ENCODE measurements at regions not wholly inside any gene's neighbourhood (a gene's known extent, or its start where the extent isn't known, plus 50 kb on each side); places are given as distances from the start of the nearest gene placed in this dataset.

GRCh38 chr2:198494931-198495330 is 690.5 kb downstream of the PLCL1 start:
- TF ChIP-seq EGR1 (IDR thresholded peaks at IDR 0.05) (no peak), RAD21 (IDR thresholded peaks at IDR 0.05; ENCODE audit: low read depth) (no peak), MAX (IDR thresholded peaks at IDR 0.05) (no peak), NFIC (IDR thresholded peaks at IDR 0.05) (no peak), USF1 (IDR thresholded peaks at IDR 0.05) (no peak), TCF12 (IDR thresholded peaks at IDR 0.05; ENCODE audit: low read depth) (no peak), CREB1 (IDR thresholded peaks at IDR 0.05; ENCODE audit: low read depth) (no peak), FOXM1 (IDR thresholded peaks at IDR 0.05; ENCODE audit: borderline replicate concordance, low read depth) (no peak), TAF1 (IDR thresholded peaks at IDR 0.05; ENCODE audit: low read depth) (no peak), TEAD4 (IDR thresholded peaks at IDR 0.05) (no peak)
- TF ChIP-seq, protein P1, sequence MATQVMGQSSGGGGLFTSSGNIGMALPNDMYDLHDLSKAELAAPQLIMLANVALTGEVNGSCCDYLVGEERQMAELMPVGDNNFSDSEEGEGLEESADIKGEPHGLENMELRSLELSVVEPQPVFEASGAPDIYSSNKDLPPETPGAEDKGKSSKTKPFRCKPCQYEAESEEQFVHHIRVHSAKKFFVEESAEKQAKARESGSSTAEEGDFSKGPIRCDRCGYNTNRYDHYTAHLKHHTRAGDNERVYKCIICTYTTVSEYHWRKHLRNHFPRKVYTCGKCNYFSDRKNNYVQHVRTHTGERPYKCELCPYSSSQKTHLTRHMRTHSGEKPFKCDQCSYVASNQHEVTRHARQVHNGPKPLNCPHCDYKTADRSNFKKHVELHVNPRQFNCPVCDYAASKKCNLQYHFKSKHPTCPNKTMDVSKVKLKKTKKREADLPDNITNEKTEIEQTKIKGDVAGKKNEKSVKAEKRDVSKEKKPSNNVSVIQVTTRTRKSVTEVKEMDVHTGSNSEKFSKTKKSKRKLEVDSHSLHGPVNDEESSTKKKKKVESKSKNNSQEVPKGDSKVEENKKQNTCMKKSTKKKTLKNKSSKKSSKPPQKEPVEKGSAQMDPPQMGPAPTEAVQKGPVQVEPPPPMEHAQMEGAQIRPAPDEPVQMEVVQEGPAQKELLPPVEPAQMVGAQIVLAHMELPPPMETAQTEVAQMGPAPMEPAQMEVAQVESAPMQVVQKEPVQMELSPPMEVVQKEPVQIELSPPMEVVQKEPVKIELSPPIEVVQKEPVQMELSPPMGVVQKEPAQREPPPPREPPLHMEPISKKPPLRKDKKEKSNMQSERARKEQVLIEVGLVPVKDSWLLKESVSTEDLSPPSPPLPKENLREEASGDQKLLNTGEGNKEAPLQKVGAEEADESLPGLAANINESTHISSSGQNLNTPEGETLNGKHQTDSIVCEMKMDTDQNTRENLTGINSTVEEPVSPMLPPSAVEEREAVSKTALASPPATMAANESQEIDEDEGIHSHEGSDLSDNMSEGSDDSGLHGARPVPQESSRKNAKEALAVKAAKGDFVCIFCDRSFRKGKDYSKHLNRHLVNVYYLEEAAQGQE (IDR thresholded peaks at IDR 0.05; ENCODE audit: low read depth), result no peak

- TF ChIP-seq FOXM1 (IDR thresholded peaks at IDR 0.05; ENCODE audit: borderline replicate concordance, low read depth) (no peak), EGR1 (IDR thresholded peaks at IDR 0.05) (no peak), TCF12 (IDR thresholded peaks at IDR 0.05; ENCODE audit: low read depth) (no peak), CEBPB (IDR thresholded peaks at IDR 0.05) (no peak), EP300 (IDR thresholded peaks at IDR 0.05; ENCODE audit: borderline replicate concordance) (no peak), CREB1 (IDR thresholded peaks at IDR 0.05; ENCODE audit: low read depth) (no peak), NFIC (IDR thresholded peaks at IDR 0.05) (no peak), ZBTB7A (IDR thresholded peaks at IDR 0.05; ENCODE audit: low read depth) (no peak), MAX (IDR thresholded peaks at IDR 0.05) (no peak), YY1 (IDR thresholded peaks at IDR 0.05; ENCODE audit: low read depth) (no peak), USF1 (IDR thresholded peaks at IDR 0.05) (no peak), TEAD4 (IDR thresholded peaks at IDR 0.05) (no peak)
These were observed 686.4 kb downstream of the PLCL1 start for GRCh38 chr2:198490748-198491147.

DNA sequence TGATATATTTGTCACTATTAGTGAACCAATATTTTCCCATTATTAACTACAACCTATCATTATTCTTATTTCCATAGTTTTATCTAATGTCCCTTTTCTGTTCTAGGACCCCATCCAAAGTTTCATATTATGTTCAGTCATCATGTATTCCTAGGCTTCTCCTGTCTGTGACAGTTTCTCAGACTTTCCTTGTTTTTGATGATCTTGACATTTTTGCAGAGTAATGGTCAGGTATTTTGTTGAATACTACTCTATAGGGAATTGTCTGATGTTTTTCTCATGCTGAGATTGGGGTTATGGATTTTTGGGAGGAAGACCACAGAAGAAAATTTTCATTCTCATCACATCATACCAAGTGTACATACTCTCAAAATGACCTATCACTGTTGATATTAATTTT is 684.6 kb downstream of the PLCL1 start:
- no peak for TF ChIP-seq MAX (IDR thresholded peaks at IDR 0.05)
- no peak for TF ChIP-seq NFIC (IDR thresholded peaks at IDR 0.05)
- TF ChIP-seq, protein P1 (IDR thresholded peaks at IDR 0.05; ENCODE audit: low read depth), result no peak
- TF ChIP-seq ZBTB7A (IDR thresholded peaks at IDR 0.05; ENCODE audit: low read depth), result no peak
- no peak for TF ChIP-seq TAF1 (IDR thresholded peaks at IDR 0.05; ENCODE audit: low read depth)
- no peak for TF ChIP-seq CEBPB (IDR thresholded peaks at IDR 0.05)
- TF ChIP-seq RAD21 (IDR thresholded peaks at IDR 0.05; ENCODE audit: low read depth), result no peak
- TF ChIP-seq EP300 (IDR thresholded peaks at IDR 0.05; ENCODE audit: borderline replicate concordance), result no peak
- TF ChIP-seq TEAD4 (IDR thresholded peaks at IDR 0.05), result no peak
- no peak for TF ChIP-seq CREB1 (IDR thresholded peaks at IDR 0.05; ENCODE audit: low read depth)
- TF ChIP-seq USF1 (IDR thresholded peaks at IDR 0.05), result no peak
- no peak for TF ChIP-seq TCF12 (IDR thresholded peaks at IDR 0.05; ENCODE audit: low read depth)
- no peak for TF ChIP-seq EGR1 (IDR thresholded peaks at IDR 0.05)
- TF ChIP-seq FOXM1 (IDR thresholded peaks at IDR 0.05; ENCODE audit: borderline replicate concordance, low read depth), result no peak
- no peak for TF ChIP-seq YY1 (IDR thresholded peaks at IDR 0.05; ENCODE audit: low read depth)

- TF ChIP-seq USF1 (IDR thresholded peaks at IDR 0.05) (no peak), MAX (IDR thresholded peaks at IDR 0.05) (no peak), EP300 (IDR thresholded peaks at IDR 0.05; ENCODE audit: borderline replicate concordance) (no peak), CEBPB (IDR thresholded peaks at IDR 0.05) (no peak), NFIC (IDR thresholded peaks at IDR 0.05) (no peak), ZBTB7A (IDR thresholded peaks at IDR 0.05; ENCODE audit: low read depth) (no peak), CREB1 (IDR thresholded peaks at IDR 0.05; ENCODE audit: low read depth) (no peak), EGR1 (IDR thresholded peaks at IDR 0.05) (no peak), YY1 (IDR thresholded peaks at IDR 0.05; ENCODE audit: low read depth) (no peak), FOXM1 (IDR thresholded peaks at IDR 0.05; ENCODE audit: borderline replicate concordance, low read depth) (no peak), TCF12 (IDR thresholded peaks at IDR 0.05; ENCODE audit: low read depth) (no peak)
- TF ChIP-seq, protein P1 (IDR thresholded peaks at IDR 0.05; ENCODE audit: low read depth), result no peak
These were observed 678.7 kb downstream of the PLCL1 start for GRCh38 chr2:198483051-198483450.

Data from Ishikawa (cell line).